Transverse colon (tissue), 3 donors: ENCODE measurements at regions not wholly inside any gene's neighbourhood (a gene's known extent, or its start where the extent isn't known, plus 50 kb on each side); places are given as distances from the start of the nearest gene placed in this dataset.

Experiments
- CTCF ChIP-seq, 5 experiments: fragments of 200-600 bp in 3 of 5; fragments of 450-650 bp in 2 of 5; sonication (generic) in 3 of 5; IDR thresholded peaks; 1 replicate in 2 of 5; 2 replicates in 3 of 5; pipeline ENCODE4 v1.5.1; 2016 to 2017; ENCODE audit warnings: antibody characterized with exemption in 5 of 5, inconsistent platforms in 3 of 5, mild to moderate bottlenecking in 2 of 5, moderate library complexity in 1 of 5
- POLR2A ChIP-seq: fragments of 450-650 bp; IDR thresholded peaks from one replicate; pipeline ENCODE4 v1.6.1; 2016; ENCODE audit warnings: antibody characterized with exemption, mild to moderate bottlenecking, moderate library complexity

- TF ChIP-seq CTCF (IDR thresholded peaks at IDR 0.05) (no peak), POLR2A (no peak)
Observed at GRCh38 chr14:87139299-87139698, 853.7 kb downstream of the GALC start.
